Right lobe of liver (tissue), 6 donors: ENCODE measurements at regions not wholly inside any gene's neighbourhood (a gene's known extent, or its start where the extent isn't known, plus 50 kb on each side); places are given as distances from the start of the nearest gene placed in this dataset.

Experiments
- ATAC-seq, 4 donors: fragments of 200-7000 bp; cut with Tn5 transposase; one replicate each; pipeline ENCODE4 v1.9.1; 2020; ENCODE audit warnings: mild to moderate bottlenecking in 4 of 4, moderate library complexity in 4 of 4
- DNase-seq, 3 donors: peaks; one replicate each; pipeline ENCODE4 v3.0.0-alpha.2; 2020
- H3K27ac ChIP-seq, 3 donors: fragments of 200-600 bp; one replicate each; pipeline ENCODE4 v1.8.0; 2022
- H3K27me3 ChIP-seq, 2 donors: fragments of 200-600 bp; one replicate each; pipeline ENCODE4 v1.8.0; 2022
- H3K36me3 ChIP-seq, 4 donors: fragments of 200-600 bp; sonication (generic) in 1 of 4; one replicate each; pipeline versions ENCODE4 v1.5.1 to v1.8.0; 2017 to 2022; ENCODE audit warnings: control low read depth in 1 of 4
- H3K4me1 ChIP-seq, 4 donors: fragments of 200-600 bp; sonication (generic) in 1 of 4; one replicate each; pipeline versions ENCODE4 v1.5.1 to v1.8.0; 2017 to 2022; ENCODE audit warnings: control low read depth in 1 of 4
- H3K4me3 ChIP-seq, 3 donors: fragments of 200-600 bp; one replicate each; pipeline ENCODE4 v1.8.0; 2022
- H3K9me3 ChIP-seq, 4 donors: fragments of 200-600 bp; sonication (generic) in 1 of 4; one replicate each; pipeline versions ENCODE4 v1.5.1 to v1.8.0; 2017 to 2022; ENCODE audit warnings: control low read depth in 1 of 4
- CTCF ChIP-seq, 4 donors: fragments of 200-600 bp in 3 of 4; fragments of 450-650 bp in 1 of 4; IDR thresholded peaks; one replicate each; pipeline versions ENCODE4 v1.5.1 to v1.8.0; 2016 to 2022; ENCODE audit warnings: antibody characterized with exemption in 4 of 4, mild to moderate bottlenecking in 2 of 4
- POLR2A ChIP-seq: fragments of 450-650 bp; IDR thresholded peaks from one replicate; pipeline ENCODE4 v1.6.1; 2017; ENCODE audit warnings: antibody characterized with exemption, mild to moderate bottlenecking
- whole genome bisulfite sequencing: methylation state at CpG from one replicate; pipeline ENCODE4 v1.1.6; 2018; ENCODE audit warnings: low coverage, low lambda C conversion rate; ENCODE audit not compliant: insufficient coverage; ENCODE audit errors: missing lambda C conversion rate; 5-methylcytosine and 5-hydroxymethylcytosine counted together
- intact Hi-C, 2 donors: fragments of 100-400 bp; cut with DNase I; formaldehyde crosslinking; loops; one replicate each; pipeline versions ENCODE4 v1.11.2 to v1.14.1; 2022
- donor health status: DM: no; HTN: yes; CAD: no.
- donor health status: DM: no; HTN: no; CAD: no.
- donor health status: DM: no; HTN: no; CAD: no.
- donor health status: DM: no; HTN: yes; CAD: no.
- donor health status: DM: no; HTN: yes; CAD: no.

GRCh38 chr10:121669028-121669374, 70.8 kb upstream of the FGFR2 start:
- Histone ChIP-seq H3K36me3 (no peaks in the 10 kb centered on the region), H3K4me3 (no peak overlapping the region), H3K27ac (no peak overlapping the region), H3K9me3 (no peaks in the 10 kb centered on the region), H3K27me3 (no peaks in the 10 kb centered on the region), H3K4me1 (no peaks in the 10 kb centered on the region)
- TF ChIP-seq CTCF (IDR thresholded peaks at IDR 0.05) (no peak), POLR2A (no peak)
- ATAC-seq (no peak), DNase-seq (no peak)
- WGBS = 59% methylated on average over 2 of the region's 6 CpGs
- intact Hi-C loops = no loop called here

- Histone ChIP-seq H3K36me3 (no peaks in the 10 kb centered on the region), H3K4me3 (no peak overlapping the region), H3K9me3 (no peaks in the 10 kb centered on the region), H3K27ac (no peak overlapping the region), H3K27me3 (no peaks in the 10 kb centered on the region), H3K4me1 (no peaks in the 10 kb centered on the region)
- WGBS = 18% methylated on average over 9 of the region's 9 CpGs
- DNase-seq = peak in 2 of 3 donors; percentile 37 to 53
- intact Hi-C loops = no loop called here
- TF ChIP-seq CTCF (IDR thresholded peaks at IDR 0.05) (no peak), POLR2A (no peak)
- peak; percentile 26 to 81 (median 52) for ATAC-seq
Measured at GRCh38 chr10:121668314-121669027, 70.2 kb upstream of the FGFR2 start.

- Histone ChIP-seq H3K4me3 (no peak overlapping the region), H3K27ac (no peak overlapping the region), H3K36me3 (no peaks in the 10 kb centered on the region), H3K9me3 (no peaks in the 10 kb centered on the region), H3K27me3 (no peaks in the 10 kb centered on the region), H3K4me1 (no peaks in the 10 kb centered on the region)
- 48% methylated on average over 3 of the region's 3 CpGs for WGBS
- intact Hi-C loops = no loop called here
- ATAC-seq = no peak
- no peak for DNase-seq
- TF ChIP-seq CTCF (IDR thresholded peaks at IDR 0.05) = no peak
- TF ChIP-seq POLR2A = no peak
Measured at GRCh38 chr10:121667948-121668313, 69.7 kb upstream of the FGFR2 start.

GRCh38 chr10:121665809-121666208, 67.6 kb upstream of the FGFR2 start:
- Histone ChIP-seq H3K27ac (no peak overlapping the region), H3K4me3 (no peak overlapping the region), H3K9me3 (no peaks in the 10 kb centered on the region), H3K4me1 (no peaks in the 10 kb centered on the region), H3K36me3 (no peaks in the 10 kb centered on the region), H3K27me3 (no peaks in the 10 kb centered on the region)
- WGBS = 41% methylated on average over 3 of the region's 3 CpGs
- TF ChIP-seq POLR2A (no peak), CTCF (IDR thresholded peaks at IDR 0.05) (no peak)
- no peak for ATAC-seq
- intact Hi-C loops = no loop called here
- DNase-seq = no peak

GRCh38 chr10:121664671-121665070, 66.4 kb upstream of the FGFR2 start:
- H3K4me3 ChIP-seq = no peak overlapping the region
- intact Hi-C loops = no loop called here
- no CpG with 5 or more reads among the region's 2 CpGs for WGBS
- no peaks in the 10 kb centered on the region for H3K9me3 ChIP-seq
- TF ChIP-seq POLR2A = no peak
- TF ChIP-seq CTCF (IDR thresholded peaks at IDR 0.05) = no peak
- DNase-seq (no peak), ATAC-seq (no peak)
- H3K4me1 ChIP-seq = no peaks in the 10 kb centered on the region
- H3K27ac ChIP-seq = no peak overlapping the region
- H3K36me3 ChIP-seq = no peaks in the 10 kb centered on the region
- no peaks in the 10 kb centered on the region for H3K27me3 ChIP-seq
